ENCODE measurements at regions not wholly inside any gene's neighbourhood (a gene's known extent, or its start where the extent isn't known, plus 50 kb on each side); places are given as distances from the start of the nearest gene placed in this dataset.

- TF ChIP-seq CTCF (IDR thresholded peaks at IDR 0.05), result no peak
- no peak for TF ChIP-seq POLR2A (IDR thresholded peaks at IDR 0.05)
- Histone ChIP-seq H3K4me1 (no peaks in the 10 kb centered on the region), H3K27me3 (no peaks in the 10 kb centered on the region), H3K27ac (no peak overlapping the region), H3K4me3 (replicated peaks in 1 of 3) (no peak overlapping the region), H3K9me3 (no peaks in the 10 kb centered on the region), H3K36me3 (no peaks in the 10 kb centered on the region)
- intact Hi-C loops (cut with DNase I), result no loop called here
- 66 to 77% methylated on average over 9 of the region's 9 CpGs for WGBS, 2 donors
- no peak for DNase-seq
These were observed 277.5 kb upstream of the ZFP64 start for GRCh38 chr20:52469128-52469527.

- H3K4me3 ChIP-seq (replicated peaks in 1 of 3), result no peak overlapping the region
- H3K4me1 ChIP-seq, result no peaks in the 10 kb centered on the region
- no peak for TF ChIP-seq POLR2A (IDR thresholded peaks at IDR 0.05)
- no peak for TF ChIP-seq CTCF (IDR thresholded peaks at IDR 0.05)
- H3K27ac ChIP-seq, result no peak overlapping the region
- intact Hi-C loops (cut with DNase I), result no loop called here
- 79 to 83% methylated on average over 6 of the region's 6 CpGs for WGBS, 2 donors
- no peak for DNase-seq
- H3K27me3 ChIP-seq, result no peaks in the 10 kb centered on the region
- no peaks in the 10 kb centered on the region for H3K36me3 ChIP-seq
- no peaks in the 10 kb centered on the region for H3K9me3 ChIP-seq
These were observed 274.4 kb upstream of the ZFP64 start for GRCh38 chr20:52465991-52466390.

GRCh38 chr20:52461582-52461981 lies 270.0 kb upstream of the ZFP64 start:
- 42 to 50% methylated on average over 7 of the region's 7 CpGs for WGBS, 2 donors
- H3K36me3 ChIP-seq, result no peaks in the 10 kb centered on the region
- TF ChIP-seq POLR2A (IDR thresholded peaks at IDR 0.05) (no peak), CTCF (IDR thresholded peaks at IDR 0.05) (no peak)
- no peaks in the 10 kb centered on the region for H3K4me1 ChIP-seq
- no peaks in the 10 kb centered on the region for H3K27me3 ChIP-seq
- intact Hi-C loops (cut with DNase I), result no loop called here
- DNase-seq, result no peak
- H3K9me3 ChIP-seq, result no peaks in the 10 kb centered on the region
- H3K27ac ChIP-seq, result no peak overlapping the region
- H3K4me3 ChIP-seq (replicated peaks in 1 of 3), result no peak overlapping the region

- H3K9me3 ChIP-seq, result no peaks in the 10 kb centered on the region
- 92% methylated on average over 4 of the region's 4 CpGs for WGBS, 2 donors
- no peaks in the 10 kb centered on the region for H3K27me3 ChIP-seq
- no peaks in the 10 kb centered on the region for H3K4me1 ChIP-seq
- no peak for DNase-seq
- intact Hi-C loops (cut with DNase I), result no loop called here
- no peak for TF ChIP-seq POLR2A (IDR thresholded peaks at IDR 0.05)
- no peak for TF ChIP-seq CTCF (IDR thresholded peaks at IDR 0.05)
- no peak overlapping the region for H3K27ac ChIP-seq
- H3K36me3 ChIP-seq, result no peaks in the 10 kb centered on the region
- H3K4me3 ChIP-seq (replicated peaks in 1 of 3), result no peak overlapping the region
These were observed 267.6 kb upstream of the ZFP64 start for GRCh38 chr20:52459150-52459549.

- no peak for DNase-seq
- intact Hi-C loops (cut with DNase I), result no loop called here
- H3K4me3 ChIP-seq (replicated peaks in 1 of 3), result no peak overlapping the region
- H3K27ac ChIP-seq, result no peak overlapping the region
- no peak for TF ChIP-seq POLR2A (IDR thresholded peaks at IDR 0.05)
- no peak for TF ChIP-seq CTCF (IDR thresholded peaks at IDR 0.05)
- H3K9me3 ChIP-seq, result no peaks in the 10 kb centered on the region
- WGBS, 2 donors, result 70 to 81% methylated on average over 2 of the region's 2 CpGs
- no peaks in the 10 kb centered on the region for H3K4me1 ChIP-seq
- H3K27me3 ChIP-seq, result no peaks in the 10 kb centered on the region
- no peaks in the 10 kb centered on the region for H3K36me3 ChIP-seq
These were observed 266.2 kb upstream of the ZFP64 start for GRCh38 chr20:52457826-52458225.
